ENCODE measurements at regions not wholly inside any gene's neighbourhood (a gene's known extent, or its start where the extent isn't known, plus 50 kb on each side); places are given as distances from the start of the nearest gene placed in this dataset.

DNA sequence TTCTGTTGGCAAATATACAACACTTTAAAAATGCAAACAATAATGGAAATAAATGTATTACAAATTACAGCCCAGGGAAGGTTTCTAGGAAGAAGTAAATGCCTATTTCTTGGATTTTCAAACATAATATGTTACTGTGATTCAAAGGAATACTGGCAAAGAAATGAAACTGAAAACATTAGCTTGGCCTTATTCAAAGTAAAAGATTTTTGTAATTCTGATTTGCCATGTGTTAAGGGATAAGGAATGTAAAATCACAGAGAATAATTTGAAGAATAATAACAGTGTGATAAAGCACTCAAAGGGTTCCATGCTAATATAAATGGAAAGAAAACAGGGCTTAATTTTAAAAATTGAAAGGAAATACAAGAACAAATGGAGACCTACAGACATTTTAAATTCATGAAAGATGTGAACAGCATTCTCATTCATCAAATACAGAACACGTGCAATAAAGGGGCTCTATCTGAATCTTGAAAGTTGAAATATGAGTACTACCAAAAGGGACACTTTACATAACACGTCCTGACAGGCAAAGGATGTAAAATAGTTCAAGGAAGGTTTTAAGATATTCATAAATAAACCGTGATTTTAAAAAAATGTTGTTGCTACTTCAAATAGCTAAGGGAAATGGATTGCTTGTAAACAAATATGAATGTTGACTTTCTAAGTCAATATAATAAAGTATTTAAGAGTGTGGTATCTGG is 138.1 kb downstream of the RFPL4B start:
- TF ChIP-seq, protein P1, sequence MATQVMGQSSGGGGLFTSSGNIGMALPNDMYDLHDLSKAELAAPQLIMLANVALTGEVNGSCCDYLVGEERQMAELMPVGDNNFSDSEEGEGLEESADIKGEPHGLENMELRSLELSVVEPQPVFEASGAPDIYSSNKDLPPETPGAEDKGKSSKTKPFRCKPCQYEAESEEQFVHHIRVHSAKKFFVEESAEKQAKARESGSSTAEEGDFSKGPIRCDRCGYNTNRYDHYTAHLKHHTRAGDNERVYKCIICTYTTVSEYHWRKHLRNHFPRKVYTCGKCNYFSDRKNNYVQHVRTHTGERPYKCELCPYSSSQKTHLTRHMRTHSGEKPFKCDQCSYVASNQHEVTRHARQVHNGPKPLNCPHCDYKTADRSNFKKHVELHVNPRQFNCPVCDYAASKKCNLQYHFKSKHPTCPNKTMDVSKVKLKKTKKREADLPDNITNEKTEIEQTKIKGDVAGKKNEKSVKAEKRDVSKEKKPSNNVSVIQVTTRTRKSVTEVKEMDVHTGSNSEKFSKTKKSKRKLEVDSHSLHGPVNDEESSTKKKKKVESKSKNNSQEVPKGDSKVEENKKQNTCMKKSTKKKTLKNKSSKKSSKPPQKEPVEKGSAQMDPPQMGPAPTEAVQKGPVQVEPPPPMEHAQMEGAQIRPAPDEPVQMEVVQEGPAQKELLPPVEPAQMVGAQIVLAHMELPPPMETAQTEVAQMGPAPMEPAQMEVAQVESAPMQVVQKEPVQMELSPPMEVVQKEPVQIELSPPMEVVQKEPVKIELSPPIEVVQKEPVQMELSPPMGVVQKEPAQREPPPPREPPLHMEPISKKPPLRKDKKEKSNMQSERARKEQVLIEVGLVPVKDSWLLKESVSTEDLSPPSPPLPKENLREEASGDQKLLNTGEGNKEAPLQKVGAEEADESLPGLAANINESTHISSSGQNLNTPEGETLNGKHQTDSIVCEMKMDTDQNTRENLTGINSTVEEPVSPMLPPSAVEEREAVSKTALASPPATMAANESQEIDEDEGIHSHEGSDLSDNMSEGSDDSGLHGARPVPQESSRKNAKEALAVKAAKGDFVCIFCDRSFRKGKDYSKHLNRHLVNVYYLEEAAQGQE (IDR thresholded peaks at IDR 0.05; ENCODE audit: insufficient read depth in 1 of 2, low read depth in 2 of 2, low read length in 2 of 2), result no peak
- TF ChIP-seq TAF1 (IDR thresholded peaks at IDR 0.05; ENCODE audit: borderline replicate concordance, insufficient read depth, low read length) (no peak), SIN3A (IDR thresholded peaks at IDR 0.05; ENCODE audit: borderline replicate concordance, insufficient read depth, low read length) (no peak), FOXP2 (optimal IDR thresholded peaks at IDR 0.05; ENCODE audit: borderline replicate concordance, extremely low read depth, extremely low read length, insufficient read depth) (no peak), POLR2AphosphoS5 (IDR thresholded peaks at IDR 0.05; ENCODE audit: low read depth, low read length) (no peak)

DNA sequence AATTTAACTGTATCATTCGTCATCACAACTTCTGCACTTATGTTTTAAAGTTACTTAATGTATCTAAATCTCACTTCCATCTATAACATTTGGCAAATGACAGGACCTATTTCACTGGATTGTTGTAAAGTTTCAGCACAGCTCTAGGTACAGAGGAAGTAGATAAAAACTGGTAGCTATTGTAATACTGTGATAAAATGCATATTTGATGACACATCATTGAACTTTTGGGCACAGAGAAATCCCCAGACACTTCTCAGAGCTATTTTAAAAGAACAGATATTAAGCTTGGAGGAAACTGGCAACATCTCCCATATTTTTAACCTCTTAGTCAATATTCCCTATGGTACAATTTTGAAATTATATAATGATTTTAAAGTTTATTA is 138.7 kb downstream of the RFPL4B start:
- TF ChIP-seq FOXP2 (optimal IDR thresholded peaks at IDR 0.05; ENCODE audit: borderline replicate concordance, extremely low read depth, extremely low read length, insufficient read depth) (no peak), TAF1 (IDR thresholded peaks at IDR 0.05; ENCODE audit: borderline replicate concordance, insufficient read depth, low read length) (no peak), SIN3A (IDR thresholded peaks at IDR 0.05; ENCODE audit: borderline replicate concordance, insufficient read depth, low read length) (no peak), POLR2AphosphoS5 (IDR thresholded peaks at IDR 0.05; ENCODE audit: low read depth, low read length) (no peak)
- TF ChIP-seq, protein P1 (IDR thresholded peaks at IDR 0.05; ENCODE audit: insufficient read depth in 1 of 2, low read depth in 2 of 2, low read length in 2 of 2), result no peak

DNA sequence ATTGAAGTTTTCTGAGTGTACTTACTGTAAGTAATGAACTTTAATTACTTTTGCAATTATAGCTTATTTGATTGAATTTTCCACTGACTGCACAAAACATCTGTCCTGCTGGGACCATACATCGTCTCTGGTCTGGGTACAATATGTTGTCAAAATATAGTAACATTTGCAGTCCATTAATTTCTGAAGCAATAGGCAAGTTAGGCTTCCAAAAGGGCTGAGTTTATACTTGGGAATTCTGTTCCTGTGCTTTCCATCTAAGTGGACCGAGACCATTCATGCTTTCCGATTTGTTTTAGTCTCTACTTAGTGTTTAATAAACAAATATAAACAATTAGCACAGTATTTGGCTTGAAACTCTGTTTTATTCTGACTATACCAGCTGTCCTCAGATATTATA is 139.3 kb downstream of the RFPL4B start:
- TF ChIP-seq POLR2AphosphoS5 (IDR thresholded peaks at IDR 0.05; ENCODE audit: low read depth, low read length) (no peak), SIN3A (IDR thresholded peaks at IDR 0.05; ENCODE audit: borderline replicate concordance, insufficient read depth, low read length) (no peak), TAF1 (IDR thresholded peaks at IDR 0.05; ENCODE audit: borderline replicate concordance, insufficient read depth, low read length) (no peak), FOXP2 (optimal IDR thresholded peaks at IDR 0.05; ENCODE audit: borderline replicate concordance, extremely low read depth, extremely low read length, insufficient read depth) (no peak)
- TF ChIP-seq, protein P1 (IDR thresholded peaks at IDR 0.05; ENCODE audit: insufficient read depth in 1 of 2, low read depth in 2 of 2, low read length in 2 of 2), result no peak

DNA sequence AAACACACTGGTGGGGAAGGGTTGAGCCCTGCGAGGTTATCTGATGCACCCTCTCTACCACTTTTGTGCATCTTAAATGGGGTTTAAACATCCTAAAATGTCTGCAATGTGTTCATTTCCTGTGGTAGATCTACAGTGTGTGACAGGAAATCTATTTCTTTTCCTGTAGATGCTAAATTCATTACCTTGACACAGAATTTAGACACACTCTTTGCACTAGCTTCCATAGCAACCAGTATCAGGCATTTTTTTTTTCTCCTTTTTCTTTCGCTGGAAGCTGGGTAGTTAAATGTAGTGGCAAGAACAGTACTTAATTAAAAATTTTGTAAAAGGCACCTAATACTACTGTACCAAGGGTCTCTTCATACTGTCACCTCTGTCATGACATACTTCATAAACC is 141.1 kb downstream of the RFPL4B start:
- no peak for TF ChIP-seq FOXP2 (optimal IDR thresholded peaks at IDR 0.05; ENCODE audit: borderline replicate concordance, extremely low read depth, extremely low read length, insufficient read depth)
- TF ChIP-seq POLR2AphosphoS5 (IDR thresholded peaks at IDR 0.05; ENCODE audit: low read depth, low read length), result no peak

DNA sequence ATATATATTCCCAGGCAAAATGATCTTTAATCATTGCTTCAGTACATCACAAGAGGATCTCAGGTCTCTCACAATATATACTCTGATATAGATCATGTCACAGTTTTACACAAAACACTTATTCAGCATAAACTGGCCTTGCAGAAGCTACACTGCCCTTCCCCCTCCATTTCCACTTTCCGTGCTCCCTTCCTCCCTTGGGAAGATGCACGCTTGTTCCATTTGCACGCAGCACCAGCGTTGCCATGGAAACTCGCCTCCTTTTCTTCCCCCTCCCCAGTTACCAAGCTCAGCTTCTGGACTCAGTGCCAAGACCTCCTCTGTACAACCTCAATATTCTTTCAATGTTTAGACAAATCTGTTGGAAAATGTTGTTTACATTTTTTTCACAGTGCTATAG is 154.6 kb downstream of the RFPL4B start:
- TF ChIP-seq FOXP2 (optimal IDR thresholded peaks at IDR 0.05; ENCODE audit: borderline replicate concordance, extremely low read depth, extremely low read length, insufficient read depth) (no peak), TAF1 (IDR thresholded peaks at IDR 0.05; ENCODE audit: borderline replicate concordance, insufficient read depth, low read length) (no peak), POLR2AphosphoS5 (IDR thresholded peaks at IDR 0.05; ENCODE audit: low read depth, low read length) (no peak), SIN3A (IDR thresholded peaks at IDR 0.05; ENCODE audit: borderline replicate concordance, insufficient read depth, low read length) (no peak)
- TF ChIP-seq, protein P1 (IDR thresholded peaks at IDR 0.05; ENCODE audit: insufficient read depth in 1 of 2, low read depth in 2 of 2, low read length in 2 of 2), result no peak
